HepG2 (cell line): ENCODE measurements at regions not wholly inside any gene's neighbourhood (a gene's known extent, or its start where the extent isn't known, plus 50 kb on each side); places are given as distances from the start of the nearest gene placed in this dataset.

Source experiments
- ATAC-seq: fragments of 200-7000 bp; cut with Tn5 transposase; 3 replicates; pipeline ENCODE4 v1.9.1; 2020; ENCODE audit warnings: mild to moderate bottlenecking, moderate library complexity
- BruUV-seq: library from RNA; stranded (reverse); fragments of 400-500 nt; replicated peaks from 2 replicates; lab custom pipeline; 2021; lab: Mats Ljungman, UMichigan
- CTCF ChIA-PET: fragments of 300-600 bp; formaldehyde crosslinking; extraction: SDS; loops from one replicate; lab custom pipeline; 2021; ENCODE audit warnings: low total read pairs, inconsistent platforms, low intra/inter-chr PET ratio; lab: Yijun Ruan, JAX
- POLR2A ChIA-PET: fragments of 350-600 bp; sonication (Branson Sonifier 250); formaldehyde crosslinking; loops from one replicate; lab custom pipeline; 2020; ENCODE audit warnings: antibody characterized with exemption, inconsistent platforms; lab: Yijun Ruan, JAX
- DNase-seq: peaks from one replicate; pipeline ENCODE4 v3.0.0-alpha.2; 2015; ENCODE audit warnings: low spot score
- FAIRE-seq: peaks from 3 replicates; lab custom pipeline; 2011; peaks lifted over from hg19 to GRCh38; lab: Jason Lieb, UNC
- H2AFZ ChIP-seq: one replicate; pipeline ENCODE4 v1.6.1; 2011; ENCODE audit warnings: low read length, inconsistent platforms
- H3K27ac ChIP-seq: fragments of 300-600 bp; 3 replicates; pipeline ENCODE4 v1.8.0; 2011; ENCODE audit warnings: mixed run types, mild to moderate bottlenecking, mixed read lengths, low read length, inconsistent platforms; ENCODE audit not compliant: insufficient read depth; ENCODE audit errors: extremely low read length
- H3K27me3 ChIP-seq, 2 experiments: fragments of 200-600 bp in 1 of 2; 2 replicates in 1 of 2; 3 replicates in 1 of 2; pipeline versions ENCODE4 v1.6.0 to v1.8.0; 2011; ENCODE audit warnings: low read length in 2 of 2, mild to moderate bottlenecking in 2 of 2, moderate library complexity in 2 of 2, inconsistent platforms in 1 of 2; ENCODE audit not compliant: insufficient read depth in 2 of 2, control insufficient read depth in 1 of 2
- H3K36me3 ChIP-seq, 2 experiments: fragments of 200-600 bp in 1 of 2; replicated peaks in 1 of 2; 2 replicates in 1 of 2; 3 replicates in 1 of 2; pipeline versions ENCODE4 v1.5.1 to v1.8.0; 2011; ENCODE audit warnings: low read length in 2 of 2, inconsistent platforms in 1 of 2; ENCODE audit not compliant: insufficient read depth in 2 of 2, control insufficient read depth in 1 of 2
- H3K4me1 ChIP-seq: 2 replicates; pipeline ENCODE4 v1.5.1; 2012; ENCODE audit warnings: low read length, inconsistent platforms; ENCODE audit not compliant: insufficient read depth
- H3K4me2 ChIP-seq: 2 replicates; pipeline ENCODE4 v1.6.0; 2011; ENCODE audit warnings: low read depth, low read length, inconsistent platforms
- H3K4me3 ChIP-seq, 3 experiments: fragments of 200-600 bp in 1 of 3; sonication (generic), shearing (Covaris generic) in 1 of 3; replicated peaks in 1 of 3; 2 replicates each; pipeline ENCODE4 v1.5.1; 2011 to 2016; ENCODE audit warnings: low read length in 3 of 3, inconsistent platforms in 2 of 3, low read depth in 2 of 3, mild to moderate bottlenecking in 2 of 3, control low read depth in 1 of 3, mixed read lengths in 1 of 3; ENCODE audit not compliant: insufficient read depth in 1 of 3
- H3K79me2 ChIP-seq: one replicate; pipeline ENCODE4 v1.6.1; 2011; ENCODE audit warnings: low read length, inconsistent platforms; ENCODE audit not compliant: insufficient read depth
- H3K9ac ChIP-seq: 2 replicates; pipeline ENCODE4 v1.6.0; 2011; ENCODE audit warnings: mild to moderate bottlenecking, low read depth, low read length, inconsistent platforms; ENCODE audit not compliant: insufficient read depth
- H3K9me3 ChIP-seq: 2 replicates; pipeline ENCODE4 v1.5.1; 2012; ENCODE audit warnings: mild to moderate bottlenecking, low read length
- H4K20me1 ChIP-seq: 2 replicates; pipeline ENCODE4 v1.6.0; 2011; ENCODE audit warnings: inconsistent platforms, mild to moderate bottlenecking, low read length, moderate library complexity; ENCODE audit not compliant: insufficient read depth
- CAMTA2 ChIP-seq: sonication (generic); formaldehyde crosslinking; IDR thresholded peaks from 2 replicates; pipeline ENCODE4 v1.4.0; 2020; ENCODE audit warnings: mild to moderate bottlenecking, missing genetic modification reagents, borderline replicate concordance
- FLYWCH1 ChIP-seq: sonication (generic); formaldehyde crosslinking; IDR thresholded peaks from 2 replicates; pipeline ENCODE4 v1.8.1; 2023; ENCODE audit warnings: mild to moderate bottlenecking, missing genetic modification reagents
- HNF4G ChIP-seq, 2 experiments: sonication (generic) in 1 of 2; formaldehyde crosslinking in 1 of 2; IDR thresholded peaks; 2 replicates each; pipeline versions ENCODE4 v1.4.0 to v1.6.1; 2011 to 2020; ENCODE audit warnings: borderline replicate concordance in 2 of 2, low read depth in 2 of 2, mild to moderate bottlenecking in 2 of 2, low read length in 1 of 2, missing genetic modification reagents in 1 of 2, moderate library complexity in 1 of 2
- PITX1 ChIP-seq: sonication (generic); formaldehyde crosslinking; IDR thresholded peaks from 2 replicates; pipeline ENCODE4 v1.5.1; 2020; ENCODE audit warnings: mild to moderate bottlenecking, missing genetic modification reagents
- ZNF776 ChIP-seq: sonication (generic); formaldehyde crosslinking; IDR thresholded peaks from 2 replicates; pipeline ENCODE4 v1.4.0; 2020; ENCODE audit warnings: mild to moderate bottlenecking, missing genetic modification reagents
- WGBS: methylation state at CpG from one replicate; pipeline ENCODE4 v1.1.6; 2017; ENCODE audit warnings: low lambda C conversion rate; 5-methylcytosine and 5-hydroxymethylcytosine counted together
- in situ Hi-C: cut with HindIII; loops from 2 replicates; pipeline ENCODE4 v1.10.0; 2017; ENCODE audit warnings: low pct_unique_long_range_greater_than_20kb; ENCODE audit not compliant: extremely low pct_ligation_motif_present
- intact Hi-C: fragments of 100-400 bp; cut with micrococcal nuclease; formaldehyde crosslinking; loops from one replicate; pipeline ENCODE4 v1.10.0; 2022; ENCODE audit not compliant: unreplicated experiment
- TF ChIP-seq, protein P1 (sequence below): IDR thresholded peaks from 2 replicates; pipeline ENCODE4 v1.6.1; 2018; ENCODE audit warnings: missing genetic modification reagents
- TF ChIP-seq, protein P2 (sequence below): IDR thresholded peaks from 2 replicates; pipeline ENCODE4 v1.6.1; 2016; ENCODE audit warnings: mild to moderate bottlenecking, missing biosample characterization, missing genetic modification reagents
- TF ChIP-seq, protein P3 (sequence below): sonication (generic); formaldehyde crosslinking; IDR thresholded peaks from 2 replicates; pipeline ENCODE4 v1.4.0; 2020; ENCODE audit warnings: mild to moderate bottlenecking, missing genetic modification reagents
- TF ChIP-seq, protein P4 (sequence below): sonication (generic); formaldehyde crosslinking; IDR thresholded peaks from 2 replicates; pipeline ENCODE4 v1.4.0; 2020; ENCODE audit warnings: missing genetic modification reagents, mild to moderate bottlenecking, borderline replicate concordance
- TF ChIP-seq, protein P5 (sequence below): sonication (generic); formaldehyde crosslinking; IDR thresholded peaks from 2 replicates; pipeline ENCODE4 v1.5.0; 2020; ENCODE audit warnings: missing genetic modification reagents

DNA sequence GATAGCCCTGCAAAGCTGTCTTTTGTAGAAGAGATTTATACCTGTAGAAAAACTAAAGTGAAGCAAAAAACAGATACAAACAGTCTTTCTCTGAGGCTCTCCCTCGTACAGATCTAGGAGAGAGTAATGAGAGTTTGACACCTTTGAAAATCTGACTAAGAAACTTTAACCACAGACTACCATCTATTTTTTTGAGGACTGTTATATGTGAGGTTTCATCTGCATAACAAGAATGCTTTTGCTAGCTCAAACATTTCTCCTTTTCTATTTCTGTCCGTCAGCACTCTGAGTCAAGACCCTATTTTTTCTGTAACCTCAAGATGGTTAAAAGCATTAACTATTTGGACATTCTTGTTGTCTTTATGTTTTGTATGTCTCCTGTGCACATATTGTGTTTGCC is 193.0 kb downstream of the BTBD3 start:
- no peak overlapping the region for H2AFZ ChIP-seq
- TF ChIP-seq, protein P1, sequence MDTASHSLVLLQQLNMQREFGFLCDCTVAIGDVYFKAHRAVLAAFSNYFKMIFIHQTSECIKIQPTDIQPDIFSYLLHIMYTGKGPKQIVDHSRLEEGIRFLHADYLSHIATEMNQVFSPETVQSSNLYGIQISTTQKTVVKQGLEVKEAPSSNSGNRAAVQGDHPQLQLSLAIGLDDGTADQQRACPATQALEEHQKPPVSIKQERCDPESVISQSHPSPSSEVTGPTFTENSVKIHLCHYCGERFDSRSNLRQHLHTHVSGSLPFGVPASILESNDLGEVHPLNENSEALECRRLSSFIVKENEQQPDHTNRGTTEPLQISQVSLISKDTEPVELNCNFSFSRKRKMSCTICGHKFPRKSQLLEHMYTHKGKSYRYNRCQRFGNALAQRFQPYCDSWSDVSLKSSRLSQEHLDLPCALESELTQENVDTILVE (CRISPR knock-in tag): no peak
- no peak for TF ChIP-seq HNF4G (IDR thresholded peaks at IDR 0.05; ENCODE audit: borderline replicate concordance, low read depth, low read length)
- no peak for TF ChIP-seq HNF4G (CRISPR knock-in tag; IDR thresholded peaks at IDR 0.05; ENCODE audit: borderline replicate concordance, low read depth)
- TF ChIP-seq ZNF776 (CRISPR knock-in tag): no peak
- TF ChIP-seq, protein P2, sequence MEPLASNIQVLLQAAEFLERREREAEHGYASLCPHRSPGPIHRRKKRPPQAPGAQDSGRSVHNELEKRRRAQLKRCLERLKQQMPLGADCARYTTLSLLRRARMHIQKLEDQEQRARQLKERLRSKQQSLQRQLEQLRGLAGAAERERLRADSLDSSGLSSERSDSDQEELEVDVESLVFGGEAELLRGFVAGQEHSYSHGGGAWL: no peak
- TF ChIP-seq, protein P3, sequence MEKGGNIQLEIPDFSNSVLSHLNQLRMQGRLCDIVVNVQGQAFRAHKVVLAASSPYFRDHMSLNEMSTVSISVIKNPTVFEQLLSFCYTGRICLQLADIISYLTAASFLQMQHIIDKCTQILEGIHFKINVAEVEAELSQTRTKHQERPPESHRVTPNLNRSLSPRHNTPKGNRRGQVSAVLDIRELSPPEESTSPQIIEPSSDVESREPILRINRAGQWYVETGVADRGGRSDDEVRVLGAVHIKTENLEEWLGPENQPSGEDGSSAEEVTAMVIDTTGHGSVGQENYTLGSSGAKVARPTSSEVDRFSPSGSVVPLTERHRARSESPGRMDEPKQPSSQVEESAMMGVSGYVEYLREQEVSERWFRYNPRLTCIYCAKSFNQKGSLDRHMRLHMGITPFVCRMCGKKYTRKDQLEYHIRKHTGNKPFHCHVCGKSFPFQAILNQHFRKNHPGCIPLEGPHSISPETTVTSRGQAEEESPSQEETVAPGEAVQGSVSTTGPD (CRISPR knock-in tag): no peak
- TF ChIP-seq CAMTA2 (CRISPR knock-in tag): no peak
- TF ChIP-seq, protein P4, sequence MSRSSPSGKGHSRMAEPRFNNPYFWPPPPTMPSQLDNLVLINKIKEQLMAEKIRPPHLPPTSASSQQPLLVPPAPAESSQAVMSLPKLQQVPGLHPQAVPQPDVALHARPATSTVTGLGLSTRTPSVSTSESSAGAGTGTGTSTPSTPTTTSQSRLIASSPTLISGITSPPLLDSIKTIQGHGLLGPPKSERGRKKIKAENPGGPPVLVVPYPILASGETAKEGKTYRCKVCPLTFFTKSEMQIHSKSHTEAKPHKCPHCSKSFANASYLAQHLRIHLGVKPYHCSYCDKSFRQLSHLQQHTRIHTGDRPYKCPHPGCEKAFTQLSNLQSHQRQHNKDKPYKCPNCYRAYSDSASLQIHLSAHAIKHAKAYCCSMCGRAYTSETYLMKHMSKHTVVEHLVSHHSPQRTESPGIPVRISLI (CRISPR knock-in tag): no peak
- TF ChIP-seq FLYWCH1: no peak
- TF ChIP-seq PITX1: no peak
- TF ChIP-seq, protein P5, sequence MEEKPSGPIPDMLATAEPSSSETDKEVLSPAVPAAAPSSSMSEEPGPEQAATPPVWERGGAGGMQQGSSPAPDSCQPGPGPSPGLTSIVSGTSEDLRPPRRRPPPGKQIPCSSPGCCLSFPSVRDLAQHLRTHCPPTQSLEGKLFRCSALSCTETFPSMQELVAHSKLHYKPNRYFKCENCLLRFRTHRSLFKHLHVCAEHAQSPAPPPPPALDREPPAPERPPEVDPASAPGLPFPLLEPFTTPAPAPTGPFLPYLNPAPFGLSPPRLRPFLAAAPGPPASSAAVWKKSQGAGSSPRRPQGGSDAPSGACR: no peak
- TF ChIP-seq, all 625 proteins: peak for 0
- FAIRE-seq (no peak), ATAC-seq (no peak), DNase-seq (no peak)
- Histone ChIP-seq H3K4me3 (no peak overlapping the region), H3K36me3 (no peaks in the 10 kb centered on the region), H3K4me2 (no peak overlapping the region), H3K27me3 (no peaks in the 10 kb centered on the region), H4K20me1 (no peaks in the 10 kb centered on the region), H3K4me1 (no peaks in the 10 kb centered on the region), H3K79me2 (no peaks in the 10 kb centered on the region), H3K9ac (no peak overlapping the region), H3K9me3 (peaks cover 25% of the 10 kb centered on the region), H3K27ac (no peak overlapping the region)
- intact Hi-C loops: no loop called here
- 2% methylated on average over 2 of the region's 2 CpGs for WGBS
- no TSS peak for BruUV-seq
- in situ Hi-C loops: no loop called here
- ChIA-PET POLR2A (no interaction called here), CTCF (no interaction called here)
